Right atrium auricular region (tissue), 2 donors: ENCODE measurements at regions not wholly inside any gene's neighbourhood (a gene's known extent, or its start where the extent isn't known, plus 50 kb on each side); places are given as distances from the start of the nearest gene placed in this dataset.

ENCODE experiments used
- DNase-seq: peaks from one replicate; pipeline ENCODE4 v3.0.0-alpha.2; 2019; ENCODE audit warnings: low spot score
- H3K27ac ChIP-seq, 2 donors: fragments of 200-600 bp; sonication (generic); 1 replicate in 1 of 2; 2 replicates in 1 of 2; pipeline ENCODE4 v1.5.1; 2016 to 2019
- H3K27me3 ChIP-seq, 2 donors: fragments of 200-600 bp; sonication (generic); one replicate each; pipeline versions ENCODE4 v1.5.1 to v1.6.0; 2017 to 2019
- H3K36me3 ChIP-seq: fragments of 200-600 bp; sonication (generic); one replicate; pipeline ENCODE4 v1.5.1; 2016
- H3K4me1 ChIP-seq, 2 donors: fragments of 200-600 bp; sonication (generic); one replicate each; pipeline versions ENCODE4 v1.5.1 to v1.6.0; 2017 to 2019
- H3K4me3 ChIP-seq, 2 donors: fragments of 200-600 bp; sonication (generic); 1 replicate in 1 of 2; 2 replicates in 1 of 2; pipeline ENCODE4 v1.5.1; 2017 to 2019; ENCODE audit warnings: mild to moderate bottlenecking in 1 of 2, moderate library complexity in 1 of 2
- H3K9me3 ChIP-seq, 2 donors: fragments of 200-600 bp; sonication (generic); one replicate each; pipeline ENCODE4 v1.5.1; 2019
- CTCF ChIP-seq, 2 donors: fragments of 200-600 bp; sonication (generic); IDR thresholded peaks; one replicate each; pipeline ENCODE4 v1.5.1; 2019; ENCODE audit warnings: antibody characterized with exemption in 2 of 2

DNA sequence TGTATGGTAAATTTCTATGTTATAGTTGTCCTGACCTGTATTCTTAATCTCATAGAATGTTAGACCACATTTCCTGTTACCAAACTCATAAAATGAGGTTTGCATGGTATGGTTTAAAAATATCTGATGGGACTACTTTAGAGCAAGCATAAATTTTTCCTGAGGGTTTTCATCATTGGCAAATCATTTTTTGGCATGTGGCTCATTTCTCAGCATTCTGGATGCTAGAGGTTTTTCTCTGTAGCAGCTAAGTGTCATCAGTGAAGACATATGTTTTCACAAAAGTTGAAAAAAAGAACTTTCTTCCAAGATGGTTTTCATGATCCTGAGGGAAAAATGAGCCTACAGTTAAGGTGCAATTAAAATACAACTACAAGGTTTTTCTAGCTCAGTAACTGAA lies 503.5 kb upstream of the FAM47C start:
- no peak for TF ChIP-seq CTCF (IDR thresholded peaks at IDR 0.05)
- H3K4me3 ChIP-seq: no peak overlapping the region

GRCh38 chrX:36508042-36508441 lies 500.1 kb upstream of the FAM47C start:
- no peak for TF ChIP-seq CTCF (IDR thresholded peaks at IDR 0.05)
- H3K4me3 ChIP-seq: no peak overlapping the region
- no peaks in the 10 kb centered on the region for H3K4me1 ChIP-seq
- no peak for DNase-seq
- H3K36me3 ChIP-seq: no peaks in the 10 kb centered on the region
- H3K9me3 ChIP-seq: peaks cover 0 to 13% of the 10 kb centered on the region in 2 donors
- H3K27ac ChIP-seq: no peak overlapping the region
- no peaks in the 10 kb centered on the region for H3K27me3 ChIP-seq

More for the DNA sequence above, 503.5 kb upstream of the FAM47C start:
- Histone ChIP-seq H3K9me3 (peaks cover 0 to 13% of the 10 kb centered on the region in 2 donors), H3K36me3 (no peaks in the 10 kb centered on the region), H3K27me3 (no peaks in the 10 kb centered on the region), H3K4me1 (no peaks in the 10 kb centered on the region), H3K27ac (no peak overlapping the region)
- no peak for DNase-seq

- Histone ChIP-seq H3K36me3 (no peaks in the 10 kb centered on the region), H3K27me3 (no peaks in the 10 kb centered on the region)
- no peak for TF ChIP-seq CTCF (IDR thresholded peaks at IDR 0.05)
These were observed 497.4 kb upstream of the FAM47C start for GRCh38 chrX:36510736-36511135.

DNA sequence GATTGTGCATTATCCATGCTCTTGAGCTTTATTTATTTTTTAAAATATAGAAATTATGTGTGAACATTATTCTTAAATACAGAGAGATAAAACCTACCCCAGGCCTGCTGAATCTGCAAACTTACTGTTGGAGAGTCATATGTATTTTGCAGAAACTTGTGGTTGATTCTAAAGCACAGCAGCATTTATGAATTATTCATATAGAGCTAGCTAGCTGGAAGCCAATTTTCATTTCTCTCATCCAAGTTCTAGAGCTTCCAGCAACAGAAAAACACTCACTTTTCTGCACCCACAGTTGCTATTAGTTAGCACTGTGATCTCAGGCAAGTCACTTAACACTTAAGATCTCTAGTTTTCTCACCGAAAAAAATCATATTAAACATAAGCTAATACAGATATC lies 479.5 kb upstream of the FAM47C start:
- Histone ChIP-seq H3K4me1 (no peaks in the 10 kb centered on the region), H3K9me3 (no peaks in the 10 kb centered on the region), H3K4me3 (no peak overlapping the region), H3K27me3 (no peaks in the 10 kb centered on the region), H3K27ac (no peak overlapping the region), H3K36me3 (no peaks in the 10 kb centered on the region)
- no peak for TF ChIP-seq CTCF (IDR thresholded peaks at IDR 0.05)
- DNase-seq: no peak

More at GRCh38 chrX:36510736-36511135, 497.4 kb upstream of the FAM47C start:
- H3K27ac ChIP-seq: no peak overlapping the region
- no peak for DNase-seq
- H3K4me1 ChIP-seq: no peaks in the 10 kb centered on the region
- peaks cover 0 to 29% of the 10 kb centered on the region in 2 donors for H3K9me3 ChIP-seq
- no peak overlapping the region for H3K4me3 ChIP-seq

DNA sequence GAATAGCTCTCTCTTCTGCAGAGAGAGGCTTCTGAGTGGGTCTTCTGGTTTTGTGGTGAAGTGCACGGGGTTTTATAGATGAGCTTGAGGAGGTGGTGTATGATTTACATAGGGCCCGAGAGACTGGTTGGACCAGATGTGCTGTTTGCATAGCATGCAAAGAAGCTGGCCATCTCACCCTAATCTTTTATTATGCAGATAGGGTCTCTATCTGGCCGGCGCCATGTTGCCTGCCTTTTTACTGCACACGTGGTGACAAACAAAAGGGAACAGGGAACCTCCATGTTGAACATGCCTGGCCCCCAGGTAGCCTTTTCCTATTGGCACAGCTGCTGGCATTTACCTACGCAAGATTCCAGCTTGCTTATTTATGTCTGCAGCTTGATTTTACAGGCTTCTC lies 473.3 kb upstream of the FAM47C start:
- no peak overlapping the region for H3K4me3 ChIP-seq
- no peaks in the 10 kb centered on the region for H3K4me1 ChIP-seq
- no peaks in the 10 kb centered on the region for H3K27me3 ChIP-seq
- no peaks in the 10 kb centered on the region for H3K9me3 ChIP-seq
- H3K27ac ChIP-seq: no peak overlapping the region
- H3K36me3 ChIP-seq: no peaks in the 10 kb centered on the region
- no peak for DNase-seq
- TF ChIP-seq CTCF (IDR thresholded peaks at IDR 0.05): no peak

DNA sequence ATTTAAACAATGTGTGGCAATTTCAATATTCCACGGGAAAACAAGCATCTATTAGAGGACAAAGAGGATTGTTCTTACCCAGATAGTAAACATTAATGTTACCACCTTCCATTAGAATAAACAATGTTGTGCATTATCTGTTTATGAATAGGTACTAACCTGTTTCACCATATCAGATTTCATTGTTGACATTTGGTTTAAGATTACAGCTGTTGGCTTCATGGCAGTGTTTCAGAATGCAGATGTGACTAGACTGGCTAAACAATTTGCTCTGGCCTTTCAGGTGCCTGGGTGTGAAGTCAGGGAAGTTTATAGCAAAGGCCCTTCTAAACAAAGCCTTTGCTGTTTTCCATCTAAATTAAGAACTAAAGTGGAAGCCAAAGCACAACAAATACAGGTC lies 464.7 kb upstream of the FAM47C start:
- H3K36me3 ChIP-seq: no peaks in the 10 kb centered on the region
- H3K4me3 ChIP-seq: no peak overlapping the region
- H3K27me3 ChIP-seq: no peaks in the 10 kb centered on the region
- TF ChIP-seq CTCF (IDR thresholded peaks at IDR 0.05): no peak
- H3K27ac ChIP-seq: no peak overlapping the region
- no peaks in the 10 kb centered on the region for H3K9me3 ChIP-seq
- no peaks in the 10 kb centered on the region for H3K4me1 ChIP-seq
- DNase-seq: no peak
